ENCODE measurements at regions not wholly inside any gene's neighbourhood (a gene's known extent, or its start where the extent isn't known, plus 50 kb on each side); places are given as distances from the start of the nearest gene placed in this dataset.
"Not testable (repeated sequence)": the region's sequence is repeated elsewhere in the genome, so short reads cannot be mapped to it uniquely, and the experiment has no call there.

GRCh38 chr5:91456928-91457680, 74.0 kb upstream of the ARRDC3 start:
- ATAC-seq (peak; percentile 36; the same call in 1 of the 2 replicates), DNase-seq (ENCODE audit: low spot score) (no peak)
- Mint-ChIP-seq H3K9me3 (peaks cover 7% of the 10 kb centered on the region; the same call in 1 of the 2 replicates), H3K4me1 (peaks cover 17% of the 10 kb centered on the region), H3K36me3 (peaks cover 5% of the 10 kb centered on the region; the same call in 1 of the 2 replicates), H3K27me3 (ENCODE audit: low read depth) (peaks cover 21% of the 10 kb centered on the region), H3K27ac (no peak overlapping the region), H3K4me3 (no peak overlapping the region; the same call in 1 of the 2 replicates)
- TF ChIP-seq MXD4 (CRISPR knock-in tag; IDR thresholded peaks at IDR 0.05; ENCODE audit: borderline replicate concordance), result no peak
- ChIA-PET POLR2A (interaction anchor here (0.7 kb wide), 1 partner anchor 37 kb away, joined by 4 read pairs; no protein-coding TSS in a partner anchor), CTCF (interaction anchor here (0.6 to 2.2 kb wide), 4 partner anchors 13 to 38 kb away, joined by 3 to 8 read pairs (median 5); no protein-coding TSS in a partner anchor)

- CTCF ChIA-PET, result no interaction called here
- POLR2A ChIA-PET, result no interaction called here
- H3K27me3 Mint-ChIP-seq (ENCODE audit: low read depth), result no peaks in the 10 kb centered on the region
- TF ChIP-seq HMGXB4 (CRISPR knock-in tag; IDR thresholded peaks at IDR 0.05) (no peak), JAZF1 (CRISPR knock-in tag; IDR thresholded peaks at IDR 0.05) (no peak), FOXP1 (CRISPR knock-in tag; IDR thresholded peaks at IDR 0.05; ENCODE audit: borderline replicate concordance) (no peak), MLX (CRISPR knock-in tag; IDR thresholded peaks at IDR 0.05) (no peak), ATF1 (CRISPR knock-in tag; IDR thresholded peaks at IDR 0.05) (no peak), TCF7 (CRISPR knock-in tag; IDR thresholded peaks at IDR 0.05; ENCODE audit: low read depth) (no peak), AR (CRISPR knock-in tag; IDR thresholded peaks at IDR 0.05) (no peak), TP53 (CRISPR knock-in tag; IDR thresholded peaks at IDR 0.05) (no peak), ZNF671 (CRISPR knock-in tag; IDR thresholded peaks at IDR 0.05) (no peak), NFYB (CRISPR knock-in tag; conservative IDR thresholded peaks at IDR 0.05; ENCODE audit: low read depth) (no peak), KAT7 (CRISPR knock-in tag; IDR thresholded peaks at IDR 0.05; ENCODE audit: borderline replicate concordance) (no peak), PRRX2 (CRISPR knock-in tag; IDR thresholded peaks at IDR 0.05) (no peak), ZNF416 (CRISPR knock-in tag; IDR thresholded peaks at IDR 0.05) (no peak), FOXJ3 (CRISPR knock-in tag; IDR thresholded peaks at IDR 0.05; ENCODE audit: borderline replicate concordance) (no peak), SMAD3 (CRISPR knock-in tag; IDR thresholded peaks at IDR 0.05; ENCODE audit: borderline replicate concordance) (no peak), TEAD4 (CRISPR knock-in tag; IDR thresholded peaks at IDR 0.05) (no peak)
- H3K4me3 Mint-ChIP-seq, result no peak overlapping the region
- H3K27ac Mint-ChIP-seq, result no peak overlapping the region
- no peak for ATAC-seq
- H3K4me1 Mint-ChIP-seq, result peaks cover 10% of the 10 kb centered on the region
- no peaks in the 10 kb centered on the region for H3K36me3 Mint-ChIP-seq
- H3K9me3 Mint-ChIP-seq, result peaks cover 5% of the 10 kb centered on the region
- DNase-seq (ENCODE audit: low spot score), result no peak
These were observed 66.0 kb upstream of the ARRDC3 start for GRCh38 chr5:91449083-91449482.

- H3K4me1 Mint-ChIP-seq, result peaks cover 15% of the 10 kb centered on the region
- H3K4me3 Mint-ChIP-seq; H3K36me3 Mint-ChIP-seq; H3K27ac Mint-ChIP-seq; H3K9me3 Mint-ChIP-seq; CTCF ChIA-PET; H3K27me3 Mint-ChIP-seq (ENCODE audit: low read depth); POLR2A ChIA-PET; DNase-seq (ENCODE audit: low spot score); ATAC-seq: not testable (repeated sequence)
These were observed 65.0 kb upstream of the ARRDC3 start for GRCh38 chr5:91448079-91448478.

GRCh38 chr5:91446880-91447279, 63.8 kb upstream of the ARRDC3 start:
- H3K4me1 Mint-ChIP-seq, result peaks cover 15% of the 10 kb centered on the region
- POLR2A ChIA-PET; H3K4me3 Mint-ChIP-seq; ATAC-seq; H3K36me3 Mint-ChIP-seq; H3K9me3 Mint-ChIP-seq; DNase-seq (ENCODE audit: low spot score); CTCF ChIA-PET; H3K27ac Mint-ChIP-seq; H3K27me3 Mint-ChIP-seq (ENCODE audit: low read depth): not testable (repeated sequence)
